ENCODE measurements at regions not wholly inside any gene's neighbourhood (a gene's known extent, or its start where the extent isn't known, plus 50 kb on each side); places are given as distances from the start of the nearest gene placed in this dataset.
"Not testable (repeated sequence)": the region's sequence is repeated elsewhere in the genome, so short reads cannot be mapped to it uniquely, and the experiment has no call there.

GRCh38 chr2:21854938-21855337 is 731.2 kb downstream of the TDRD15 start:
- DNase-seq (ENCODE audit: low spot score): no peak

GRCh38 chr2:21856708-21857107 is 732.9 kb downstream of the TDRD15 start:
- DNase-seq (ENCODE audit: low spot score): no peak

- DNase-seq (ENCODE audit: low spot score): no peak
Measured at GRCh38 chr2:21860907-21861306, 737.1 kb downstream of the TDRD15 start.

GRCh38 chr2:21866316-21866715 is 742.5 kb downstream of the TDRD15 start:
- DNase-seq (ENCODE audit: low spot score): no peak

- no peak for DNase-seq (ENCODE audit: low spot score)
Measured at GRCh38 chr2:21887881-21888280, 764.1 kb downstream of the TDRD15 start.

GRCh38 chr2:21890041-21890440 is 766.3 kb downstream of the TDRD15 start:
- DNase-seq (ENCODE audit: low spot score): no peak

- no peak for DNase-seq (ENCODE audit: low spot score)
Measured at GRCh38 chr2:21890716-21891115, 766.9 kb downstream of the TDRD15 start.

- no peak for DNase-seq (ENCODE audit: low spot score)
Measured at GRCh38 chr2:21891191-21891590, 767.4 kb downstream of the TDRD15 start.

GRCh38 chr2:21892140-21892539 is 768.4 kb downstream of the TDRD15 start:
- DNase-seq (ENCODE audit: low spot score): no peak

- DNase-seq (ENCODE audit: low spot score): no peak
Measured at GRCh38 chr2:21895200-21895599, 771.4 kb downstream of the TDRD15 start.

GRCh38 chr2:21908712-21909380 is 785.1 kb downstream of the TDRD15 start:
- not testable (repeated sequence) for DNase-seq (ENCODE audit: low spot score)

GRCh38 chr2:21910832-21911507 is 787.2 kb downstream of the TDRD15 start:
- no peak for DNase-seq (ENCODE audit: low spot score)

GRCh38 chr2:21912405-21912804 is 788.6 kb downstream of the TDRD15 start:
- no peak for DNase-seq (ENCODE audit: low spot score)

GRCh38 chr2:21915201-21915600 is 791.4 kb downstream of the TDRD15 start:
- DNase-seq (ENCODE audit: low spot score): no peak

- DNase-seq (ENCODE audit: low spot score): no peak
Measured at GRCh38 chr2:21916934-21917522, 793.3 kb downstream of the TDRD15 start.

- DNase-seq (ENCODE audit: low spot score): no peak
Measured at GRCh38 chr2:21920721-21921120, 797.0 kb downstream of the TDRD15 start.

- DNase-seq (ENCODE audit: low spot score): no peak
Measured at GRCh38 chr2:21924640-21925285, 801.0 kb downstream of the TDRD15 start.

GRCh38 chr2:21928292-21928691 is 804.5 kb downstream of the TDRD15 start:
- DNase-seq (ENCODE audit: low spot score): peak; percentile 3

GRCh38 chr2:21930226-21930625 is 806.5 kb downstream of the TDRD15 start:
- DNase-seq (ENCODE audit: low spot score): no peak

- no peak for DNase-seq (ENCODE audit: low spot score)
Measured at GRCh38 chr2:21939967-21940366, 816.2 kb downstream of the TDRD15 start.

GRCh38 chr2:21944536-21944935 is 820.8 kb downstream of the TDRD15 start:
- DNase-seq (ENCODE audit: low spot score): no peak

GRCh38 chr2:21945658-21946057 is 821.9 kb downstream of the TDRD15 start:
- no peak for DNase-seq (ENCODE audit: low spot score)

GRCh38 chr2:21947046-21947445 is 823.3 kb downstream of the TDRD15 start:
- no peak for DNase-seq (ENCODE audit: low spot score)

Measured in NAMALWA (cell line).